Suprapubic skin (tissue), 3 donors: ENCODE measurements at regions not wholly inside any gene's neighbourhood (a gene's known extent, or its start where the extent isn't known, plus 50 kb on each side); places are given as distances from the start of the nearest gene placed in this dataset.

Source experiments
- CTCF ChIP-seq, 2 donors: fragments of 200-600 bp in 1 of 2; fragments of 450-650 bp in 1 of 2; sonication (generic) in 1 of 2; IDR thresholded peaks; one replicate each; pipeline ENCODE4 v1.5.1; 2016 to 2019; ENCODE audit warnings: antibody characterized with exemption in 2 of 2, mild to moderate bottlenecking in 1 of 2, moderate library complexity in 1 of 2
- EP300 ChIP-seq: sonication (generic); formaldehyde crosslinking; IDR thresholded peaks from one replicate; pipeline ENCODE4 v1.6.1; 2017; ENCODE audit warnings: antibody characterized with exemption

- TF ChIP-seq CTCF (IDR thresholded peaks at IDR 0.05) (no peak), EP300 (no peak)
These were observed 239.6 kb downstream of the PPP1R2C start for GRCh38 chrX:42538405-42538804.
